ENCODE measurements at regions not wholly inside any gene's neighbourhood (a gene's known extent, or its start where the extent isn't known, plus 50 kb on each side); places are given as distances from the start of the nearest gene placed in this dataset.

- TF ChIP-seq CTCF (tag by site-specific recombination; IDR thresholded peaks at IDR 0.05), result no peak
- no peak for TF ChIP-seq ZNF112 (tag by site-specific recombination; IDR thresholded peaks at IDR 0.05)
- TF ChIP-seq ZNF510 (tag by site-specific recombination; IDR thresholded peaks at IDR 0.05; ENCODE audit: insufficient replicate concordance), result no peak
- no peak for TF ChIP-seq KLF9 (tag by site-specific recombination; IDR thresholded peaks at IDR 0.05; ENCODE audit: low read depth)
- TF ChIP-seq YY2 (tag by site-specific recombination; IDR thresholded peaks at IDR 0.05), result no peak
- no peak for TF ChIP-seq ZSCAN5A (tag by site-specific recombination; IDR thresholded peaks at IDR 0.05)
- TF ChIP-seq ZNF366 (tag by site-specific recombination; conservative IDR thresholded peaks at IDR 0.05), result no peak
- TF ChIP-seq, protein P1, sequence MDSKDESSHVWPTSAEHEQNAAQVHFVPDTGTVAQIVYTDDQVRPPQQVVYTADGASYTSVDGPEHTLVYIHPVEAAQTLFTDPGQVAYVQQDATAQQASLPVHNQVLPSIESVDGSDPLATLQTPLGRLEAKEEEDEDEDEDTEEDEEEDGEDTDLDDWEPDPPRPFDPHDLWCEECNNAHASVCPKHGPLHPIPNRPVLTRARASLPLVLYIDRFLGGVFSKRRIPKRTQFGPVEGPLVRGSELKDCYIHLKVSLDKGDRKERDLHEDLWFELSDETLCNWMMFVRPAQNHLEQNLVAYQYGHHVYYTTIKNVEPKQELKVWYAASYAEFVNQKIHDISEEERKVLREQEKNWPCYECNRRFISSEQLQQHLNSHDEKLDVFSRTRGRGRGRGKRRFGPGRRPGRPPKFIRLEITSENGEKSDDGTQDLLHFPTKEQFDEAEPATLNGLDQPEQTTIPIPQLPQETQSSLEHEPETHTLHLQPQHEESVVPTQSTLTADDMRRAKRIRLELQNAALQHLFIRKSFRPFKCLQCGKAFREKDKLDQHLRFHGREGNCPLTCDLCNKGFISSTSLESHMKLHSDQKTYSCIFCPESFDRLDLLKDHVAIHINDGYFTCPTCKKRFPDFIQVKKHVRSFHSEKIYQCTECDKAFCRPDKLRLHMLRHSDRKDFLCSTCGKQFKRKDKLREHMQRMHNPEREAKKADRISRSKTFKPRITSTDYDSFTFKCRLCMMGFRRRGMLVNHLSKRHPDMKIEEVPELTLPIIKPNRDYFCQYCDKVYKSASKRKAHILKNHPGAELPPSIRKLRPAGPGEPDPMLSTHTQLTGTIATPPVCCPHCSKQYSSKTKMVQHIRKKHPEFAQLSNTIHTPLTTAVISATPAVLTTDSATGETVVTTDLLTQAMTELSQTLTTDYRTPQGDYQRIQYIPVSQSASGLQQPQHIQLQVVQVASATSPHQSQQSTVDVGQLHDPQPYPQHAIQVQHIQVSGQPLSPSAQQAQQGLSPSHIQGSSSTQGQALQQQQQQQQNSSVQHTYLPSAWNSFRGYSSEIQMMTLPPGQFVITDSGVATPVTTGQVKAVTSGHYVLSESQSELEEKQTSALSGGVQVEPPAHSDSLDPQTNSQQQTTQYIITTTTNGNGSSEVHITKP (tag by site-specific recombination; IDR thresholded peaks at IDR 0.05), result no peak
- TF ChIP-seq ZNF302 (tag by site-specific recombination; IDR thresholded peaks at IDR 0.05; ENCODE audit: low read depth), result no peak
- TF ChIP-seq PRDM4 (tag by site-specific recombination; IDR thresholded peaks at IDR 0.05), result no peak
- no peak for TF ChIP-seq ZBTB21 (tag by site-specific recombination; IDR thresholded peaks at IDR 0.05)
- no peak for TF ChIP-seq ZNF529 (tag by site-specific recombination; IDR thresholded peaks at IDR 0.05; ENCODE audit: insufficient replicate concordance)
- TF ChIP-seq ZNF600 (tag by site-specific recombination; IDR thresholded peaks at IDR 0.05), result no peak
- TF ChIP-seq, protein P2, sequence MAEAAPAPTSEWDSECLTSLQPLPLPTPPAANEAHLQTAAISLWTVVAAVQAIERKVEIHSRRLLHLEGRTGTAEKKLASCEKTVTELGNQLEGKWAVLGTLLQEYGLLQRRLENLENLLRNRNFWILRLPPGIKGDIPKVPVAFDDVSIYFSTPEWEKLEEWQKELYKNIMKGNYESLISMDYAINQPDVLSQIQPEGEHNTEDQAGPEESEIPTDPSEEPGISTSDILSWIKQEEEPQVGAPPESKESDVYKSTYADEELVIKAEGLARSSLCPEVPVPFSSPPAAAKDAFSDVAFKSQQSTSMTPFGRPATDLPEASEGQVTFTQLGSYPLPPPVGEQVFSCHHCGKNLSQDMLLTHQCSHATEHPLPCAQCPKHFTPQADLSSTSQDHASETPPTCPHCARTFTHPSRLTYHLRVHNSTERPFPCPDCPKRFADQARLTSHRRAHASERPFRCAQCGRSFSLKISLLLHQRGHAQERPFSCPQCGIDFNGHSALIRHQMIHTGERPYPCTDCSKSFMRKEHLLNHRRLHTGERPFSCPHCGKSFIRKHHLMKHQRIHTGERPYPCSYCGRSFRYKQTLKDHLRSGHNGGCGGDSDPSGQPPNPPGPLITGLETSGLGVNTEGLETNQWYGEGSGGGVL (tag by site-specific recombination; IDR thresholded peaks at IDR 0.05), result no peak
Observed at GRCh38 chr3:153829606-153830170, 291.5 kb upstream of the ARHGEF26 start.

All from HEK293 (cell line).